A673 (cell line): ENCODE measurements at regions not wholly inside any gene's neighbourhood (a gene's known extent, or its start where the extent isn't known, plus 50 kb on each side); places are given as distances from the start of the nearest gene placed in this dataset.

Experiments
- BruUV-seq: library from RNA; stranded (reverse); fragments of 400-500 nt; replicated peaks from 2 replicates; lab custom pipeline; 2021; lab: Mats Ljungman, UMichigan
- CTCF ChIA-PET: fragments of 300-600 bp; sonication (Branson Sonifier 250); formaldehyde crosslinking; loops from one replicate; lab custom pipeline; 2022; ENCODE audit warnings: antibody characterized with exemption; lab: Charles Lee
- POLR2A ChIA-PET: fragments of 300-600 bp; sonication (Branson Sonifier 250); formaldehyde crosslinking; loops from one replicate; lab custom pipeline; 2022; ENCODE audit warnings: antibody characterized with exemption; ENCODE audit not compliant: low non-redundant PET; lab: Charles Lee
- DNase-seq: peaks from one replicate; pipeline ENCODE4 v3.0.0-alpha.2; 2015; ENCODE audit warnings: low spot score
- H3K27ac ChIP-seq: fragments of 200-600 bp; sonication (generic); 2 replicates; pipeline ENCODE4 v1.5.1; 2016; ENCODE audit warnings: mixed run types, low read depth, mild to moderate bottlenecking, mixed read lengths, antibody characterized with exemption, low read length; ENCODE audit not compliant: poor library complexity, severe bottlenecking
- H3K27me3 ChIP-seq: fragments of 200-600 bp; sonication (generic); replicated peaks from 2 replicates; pipeline ENCODE4 v1.6.1; 2017; ENCODE audit warnings: mixed run types, low read depth, mild to moderate bottlenecking, mixed read lengths, antibody characterized with exemption, low read length; ENCODE audit not compliant: insufficient read depth, poor library complexity
- H3K36me3 ChIP-seq: fragments of 200-600 bp; sonication (generic); 2 replicates; pipeline ENCODE4 v1.6.1; 2016; ENCODE audit warnings: mixed run types, mild to moderate bottlenecking, mixed read lengths, antibody characterized with exemption, low read length; ENCODE audit not compliant: insufficient read depth, poor library complexity, severe bottlenecking
- H3K4me1 ChIP-seq: fragments of 200-600 bp; sonication (generic); 2 replicates; pipeline ENCODE4 v1.6.1; 2017; ENCODE audit warnings: mixed run types, mild to moderate bottlenecking, mixed read lengths, antibody characterized with exemption, low read length; ENCODE audit not compliant: insufficient read depth, poor library complexity, severe bottlenecking
- H3K4me3 ChIP-seq: fragments of 200-600 bp; sonication (generic); 2 replicates; pipeline ENCODE4 v1.5.1; 2016; ENCODE audit warnings: low read depth, mixed run types, mild to moderate bottlenecking, mixed read lengths, low read length; ENCODE audit not compliant: poor library complexity, severe bottlenecking
- H3K9me3 ChIP-seq: fragments of 200-600 bp; sonication (generic); 2 replicates; pipeline ENCODE4 v1.6.1; 2016; ENCODE audit warnings: mixed run types, low read depth, mild to moderate bottlenecking, mixed read lengths, antibody characterized with exemption, low read length; ENCODE audit not compliant: poor library complexity, severe bottlenecking
- EZH2 ChIP-seq: fragments of 200-600 bp; sonication (generic); IDR thresholded peaks from 2 replicates; pipeline ENCODE4 v1.6.1; 2017; ENCODE audit warnings: borderline replicate concordance, low read depth, mild to moderate bottlenecking, mixed read lengths, antibody characterized with exemption, low read length; ENCODE audit not compliant: poor library complexity, severe bottlenecking
- intact Hi-C: fragments of 100-400 bp; cut with micrococcal nuclease; formaldehyde crosslinking; loops from one replicate; pipeline ENCODE4 v1.10.0; 2022; ENCODE audit not compliant: unreplicated experiment
- TF ChIP-seq, protein P1 (sequence below): fragments of 300-800, 200-600 bp; sonication (generic); conservative IDR thresholded peaks from 2 replicates; pipeline ENCODE4 v1.5.1; 2017; ENCODE audit warnings: low read depth, mild to moderate bottlenecking, antibody characterized with exemption, low read length, moderate library complexity, mixed read lengths

DNA sequence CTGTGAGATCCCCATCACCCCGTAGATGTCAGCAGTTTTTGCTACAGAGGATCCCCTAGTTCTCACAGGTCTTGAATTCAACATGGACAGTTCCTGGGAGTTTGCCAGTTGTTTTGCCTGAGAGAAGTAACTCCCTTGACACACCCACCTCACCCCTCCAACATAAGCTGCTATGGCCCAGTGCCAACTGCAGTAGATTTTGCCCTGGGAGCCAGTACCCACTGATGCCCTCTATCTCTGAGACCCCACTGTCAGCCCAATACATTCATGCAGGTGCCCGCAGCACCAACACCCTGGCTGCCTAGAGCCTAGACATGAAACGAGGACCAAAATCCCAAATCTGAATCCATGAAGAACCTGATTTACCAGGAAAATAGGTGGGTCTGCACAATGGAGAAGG lies 583.9 kb upstream of the CTNND2 start:
- Histone ChIP-seq H3K4me1 (no peaks in the 10 kb centered on the region), H3K4me3 (no peak overlapping the region), H3K9me3 (peaks cover 35% of the 10 kb centered on the region), H3K36me3 (no peaks in the 10 kb centered on the region), H3K27me3 (no peaks in the 10 kb centered on the region), H3K27ac (no peak overlapping the region)
- intact Hi-C loops, result no loop called here
- POLR2A ChIA-PET, result no interaction called here
- DNase-seq, result no peak
- BruUV-seq, result no TSS peak
- CTCF ChIA-PET, result no interaction called here
- no peak for TF ChIP-seq EZH2
- TF ChIP-seq, protein P1, sequence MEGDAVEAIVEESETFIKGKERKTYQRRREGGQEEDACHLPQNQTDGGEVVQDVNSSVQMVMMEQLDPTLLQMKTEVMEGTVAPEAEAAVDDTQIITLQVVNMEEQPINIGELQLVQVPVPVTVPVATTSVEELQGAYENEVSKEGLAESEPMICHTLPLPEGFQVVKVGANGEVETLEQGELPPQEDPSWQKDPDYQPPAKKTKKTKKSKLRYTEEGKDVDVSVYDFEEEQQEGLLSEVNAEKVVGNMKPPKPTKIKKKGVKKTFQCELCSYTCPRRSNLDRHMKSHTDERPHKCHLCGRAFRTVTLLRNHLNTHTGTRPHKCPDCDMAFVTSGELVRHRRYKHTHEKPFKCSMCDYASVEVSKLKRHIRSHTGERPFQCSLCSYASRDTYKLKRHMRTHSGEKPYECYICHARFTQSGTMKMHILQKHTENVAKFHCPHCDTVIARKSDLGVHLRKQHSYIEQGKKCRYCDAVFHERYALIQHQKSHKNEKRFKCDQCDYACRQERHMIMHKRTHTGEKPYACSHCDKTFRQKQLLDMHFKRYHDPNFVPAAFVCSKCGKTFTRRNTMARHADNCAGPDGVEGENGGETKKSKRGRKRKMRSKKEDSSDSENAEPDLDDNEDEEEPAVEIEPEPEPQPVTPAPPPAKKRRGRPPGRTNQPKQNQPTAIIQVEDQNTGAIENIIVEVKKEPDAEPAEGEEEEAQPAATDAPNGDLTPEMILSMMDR, result no peak

DNA sequence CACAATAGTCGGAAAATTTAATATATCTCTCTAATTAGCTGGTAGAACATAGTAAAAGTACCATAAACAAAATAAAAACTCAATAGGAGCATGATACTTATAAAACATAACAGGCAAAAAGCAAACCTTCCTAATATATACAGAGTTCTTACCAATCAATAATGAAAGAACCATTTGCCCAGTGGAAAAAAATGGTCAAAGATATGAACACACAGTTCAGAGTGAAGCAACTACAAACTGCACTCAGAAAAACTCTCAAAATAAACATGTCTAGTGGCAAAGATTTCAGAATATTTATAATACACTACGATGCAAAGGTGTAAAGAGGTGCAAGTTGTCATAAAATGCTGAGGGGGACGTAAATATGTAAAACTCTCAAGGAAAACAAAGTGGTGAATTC lies 576.2 kb upstream of the CTNND2 start:
- Histone ChIP-seq H3K36me3 (no peaks in the 10 kb centered on the region), H3K4me3 (no peak overlapping the region), H3K9me3 (peaks cover 51% of the 10 kb centered on the region), H3K27me3 (no peaks in the 10 kb centered on the region), H3K4me1 (no peaks in the 10 kb centered on the region), H3K27ac (no peak overlapping the region)
- intact Hi-C loops, result no loop called here
- TF ChIP-seq EZH2, result no peak
- TF ChIP-seq, protein P1, result no peak
- ChIA-PET POLR2A (no interaction called here), CTCF (no interaction called here)
- no peak for DNase-seq
- no TSS peak for BruUV-seq

DNA sequence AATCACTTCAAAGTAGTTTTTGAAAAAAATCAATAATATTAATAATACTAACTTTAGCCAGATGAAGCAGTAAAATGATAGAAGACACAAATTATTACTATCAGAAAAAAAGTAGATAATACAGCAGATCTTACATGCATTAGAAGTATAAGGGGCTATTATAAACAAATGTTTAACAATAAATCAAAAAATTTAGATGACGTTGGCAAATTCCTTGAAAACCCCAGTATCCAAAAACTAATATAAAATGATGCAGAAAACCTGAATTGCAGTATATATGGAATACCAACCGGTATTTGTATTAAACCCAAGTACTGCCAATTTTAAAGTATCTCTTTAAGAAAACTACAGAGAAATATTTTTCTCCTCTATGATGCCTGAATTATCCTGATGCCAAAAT lies 573.3 kb upstream of the CTNND2 start:
- no TSS peak for BruUV-seq
- POLR2A ChIA-PET, result no interaction called here
- Histone ChIP-seq H3K9me3 (peaks cover 64% of the 10 kb centered on the region), H3K36me3 (no peaks in the 10 kb centered on the region), H3K4me3 (no peak overlapping the region), H3K27me3 (no peaks in the 10 kb centered on the region), H3K4me1 (no peaks in the 10 kb centered on the region), H3K27ac (no peak overlapping the region)
- intact Hi-C loops, result no loop called here
- no peak for DNase-seq
- no peak for TF ChIP-seq EZH2
- TF ChIP-seq, protein P1, result no peak
- CTCF ChIA-PET, result no interaction called here
